Thyroid gland (tissue), 4 donors: ENCODE measurements at regions not wholly inside any gene's neighbourhood (a gene's known extent, or its start where the extent isn't known, plus 50 kb on each side); places are given as distances from the start of the nearest gene placed in this dataset.

Experiments used
- DNase-seq, 2 donors: peaks; one replicate each; pipeline ENCODE4 v3.0.0-alpha.2; 2019
- H3K27ac ChIP-seq, 3 donors: fragments of 200-600 bp; sonication (generic); 1 replicate in 2 of 3; 2 replicates in 1 of 3; pipeline ENCODE4 v1.5.1; 2016 to 2019; ENCODE audit warnings: mild to moderate bottlenecking in 1 of 3, moderate library complexity in 1 of 3
- H3K27me3 ChIP-seq: fragments of 200-600 bp; sonication (generic); one replicate; pipeline ENCODE4 v1.5.1; 2019
- H3K36me3 ChIP-seq, 2 donors: fragments of 200-600 bp; sonication (generic); one replicate each; pipeline ENCODE4 v1.5.1; 2016 to 2019
- H3K4me1 ChIP-seq, 2 donors: fragments of 200-600 bp; sonication (generic); one replicate each; pipeline ENCODE4 v1.5.1; 2017 to 2019
- H3K4me3 ChIP-seq, 3 donors: fragments of 200-600 bp; sonication (generic); replicated peaks in 1 of 3; 1 replicate in 2 of 3; 2 replicates in 1 of 3; pipeline ENCODE4 v1.5.1; 2016; ENCODE audit warnings: mild to moderate bottlenecking in 1 of 3
- H3K9me3 ChIP-seq: fragments of 200-600 bp; sonication (generic); one replicate; pipeline ENCODE4 v1.5.1; 2017
- POLR2A ChIP-seq, 2 donors: fragments of 450-650 bp; IDR thresholded peaks; one replicate each; pipeline ENCODE4 v1.6.1; 2017; ENCODE audit warnings: antibody characterized with exemption in 2 of 2, mild to moderate bottlenecking in 2 of 2, moderate library complexity in 1 of 2
- WGBS, 2 donors: methylation state at CpG; one replicate each; pipeline ENCODE4 v1.1.5; 2017; 5-methylcytosine and 5-hydroxymethylcytosine counted together
- intact Hi-C: fragments of 100-400 bp; cut with DNase I; formaldehyde crosslinking; loops from one replicate; pipeline ENCODE4 v1.15.1; 2023
- TF ChIP-seq, protein P1 (sequence below), 6 experiments: fragments of 200-600 bp in 3 of 6; fragments of 450-650 bp in 3 of 6; sonication (generic) in 3 of 6; IDR thresholded peaks; one replicate each; pipeline ENCODE4 v1.5.1; 2016 to 2019; ENCODE audit warnings: antibody characterized with exemption in 6 of 6, mild to moderate bottlenecking in 2 of 6, inconsistent platforms in 1 of 6, moderate library complexity in 1 of 6

- DNase-seq, result no peak
- Histone ChIP-seq H3K27ac (no peak overlapping the region), H3K36me3 (no peaks in the 10 kb centered on the region), H3K27me3 (no peaks in the 10 kb centered on the region), H3K9me3 (no peaks in the 10 kb centered on the region), H3K4me1 (no peaks in the 10 kb centered on the region), H3K4me3 (no peak overlapping the region)
- intact Hi-C loops, result no loop called here
- WGBS, 2 donors, result 47 to 55% methylated on average over 1 of the region's 1 CpG
- TF ChIP-seq, protein P1, sequence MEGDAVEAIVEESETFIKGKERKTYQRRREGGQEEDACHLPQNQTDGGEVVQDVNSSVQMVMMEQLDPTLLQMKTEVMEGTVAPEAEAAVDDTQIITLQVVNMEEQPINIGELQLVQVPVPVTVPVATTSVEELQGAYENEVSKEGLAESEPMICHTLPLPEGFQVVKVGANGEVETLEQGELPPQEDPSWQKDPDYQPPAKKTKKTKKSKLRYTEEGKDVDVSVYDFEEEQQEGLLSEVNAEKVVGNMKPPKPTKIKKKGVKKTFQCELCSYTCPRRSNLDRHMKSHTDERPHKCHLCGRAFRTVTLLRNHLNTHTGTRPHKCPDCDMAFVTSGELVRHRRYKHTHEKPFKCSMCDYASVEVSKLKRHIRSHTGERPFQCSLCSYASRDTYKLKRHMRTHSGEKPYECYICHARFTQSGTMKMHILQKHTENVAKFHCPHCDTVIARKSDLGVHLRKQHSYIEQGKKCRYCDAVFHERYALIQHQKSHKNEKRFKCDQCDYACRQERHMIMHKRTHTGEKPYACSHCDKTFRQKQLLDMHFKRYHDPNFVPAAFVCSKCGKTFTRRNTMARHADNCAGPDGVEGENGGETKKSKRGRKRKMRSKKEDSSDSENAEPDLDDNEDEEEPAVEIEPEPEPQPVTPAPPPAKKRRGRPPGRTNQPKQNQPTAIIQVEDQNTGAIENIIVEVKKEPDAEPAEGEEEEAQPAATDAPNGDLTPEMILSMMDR (IDR thresholded peaks at IDR 0.05), result no peak
- no peak for TF ChIP-seq POLR2A (IDR thresholded peaks at IDR 0.05)
Measured at GRCh38 chr12:3944620-3945019, 71.4 kb upstream of the PARP11 start.

- Histone ChIP-seq H3K27ac (no peak overlapping the region), H3K4me3 (no peak overlapping the region), H3K27me3 (no peaks in the 10 kb centered on the region), H3K9me3 (no peaks in the 10 kb centered on the region), H3K4me1 (no peaks in the 10 kb centered on the region), H3K36me3 (no peaks in the 10 kb centered on the region)
- DNase-seq, result no peak
- intact Hi-C loops, result no loop called here
- 61 to 81% methylated on average over 3 of the region's 3 CpGs for WGBS, 2 donors
- TF ChIP-seq POLR2A (IDR thresholded peaks at IDR 0.05), result no peak
- TF ChIP-seq, protein P1 (IDR thresholded peaks at IDR 0.05), result no peak
Measured at GRCh38 chr12:3938042-3938544, 64.9 kb upstream of the PARP11 start.

GRCh38 chr12:3935078-3935477 is 61.9 kb upstream of the PARP11 start:
- Histone ChIP-seq H3K27ac (no peak overlapping the region), H3K4me3 (no peak overlapping the region), H3K9me3 (no peaks in the 10 kb centered on the region), H3K27me3 (no peaks in the 10 kb centered on the region), H3K4me1 (peaks cover 5 to 6% of the 10 kb centered on the region in 2 donors), H3K36me3 (no peaks in the 10 kb centered on the region)
- intact Hi-C loops, result no loop called here
- 55 to 69% methylated on average over 5 of the region's 5 CpGs for WGBS, 2 donors
- TF ChIP-seq, protein P1 (IDR thresholded peaks at IDR 0.05), result no peak
- DNase-seq, result no peak

DNA sequence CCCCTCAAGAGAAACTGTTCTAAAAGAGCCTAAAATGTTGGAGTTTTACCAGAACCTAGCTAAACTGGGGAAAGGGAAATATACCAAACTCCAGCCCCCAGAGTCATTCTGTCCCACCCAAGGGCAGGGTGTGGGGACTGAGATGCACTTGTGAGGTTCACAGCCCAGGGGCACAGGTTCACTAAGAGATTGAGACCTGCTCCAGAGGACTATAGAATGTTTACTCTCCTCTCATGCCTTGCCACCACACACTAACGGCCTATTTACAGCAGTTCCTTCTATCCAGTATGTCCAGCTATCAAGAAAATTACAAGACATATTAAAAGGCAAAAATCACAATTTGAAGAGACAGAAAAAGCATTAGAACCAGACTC is 60.6 kb upstream of the PARP11 start:
- no peak for DNase-seq
- no peaks in the 10 kb centered on the region for H3K9me3 ChIP-seq
- TF ChIP-seq, protein P1 (IDR thresholded peaks at IDR 0.05), result no peak
- TF ChIP-seq POLR2A (IDR thresholded peaks at IDR 0.05), result no peak
- WGBS, 2 donors, result 80 to 84% methylated on average over 1 of the region's 1 CpG
- no peak overlapping the region for H3K27ac ChIP-seq
- H3K4me3 ChIP-seq, result no peak overlapping the region
- intact Hi-C loops, result no loop called here
- H3K27me3 ChIP-seq, result no peaks in the 10 kb centered on the region
- no peaks in the 10 kb centered on the region for H3K36me3 ChIP-seq
- peaks cover 5 to 6% of the 10 kb centered on the region in 2 donors for H3K4me1 ChIP-seq

GRCh38 chr12:3933074-3933818 is 60.0 kb upstream of the PARP11 start:
- 79 to 80% methylated on average over 9 of the region's 9 CpGs for WGBS, 2 donors
- intact Hi-C loops, result no loop called here

More at GRCh38 chr12:3933074-3933818, 60.0 kb upstream of the PARP11 start:
- DNase-seq, result no peak
- no peaks in the 10 kb centered on the region for H3K36me3 ChIP-seq
- H3K4me1 ChIP-seq, result peaks cover 5 to 6% of the 10 kb centered on the region in 2 donors
- no peak overlapping the region for H3K27ac ChIP-seq
- no peaks in the 10 kb centered on the region for H3K27me3 ChIP-seq
- H3K4me3 ChIP-seq, result no peak overlapping the region
- H3K9me3 ChIP-seq, result no peaks in the 10 kb centered on the region
- TF ChIP-seq, protein P1 (IDR thresholded peaks at IDR 0.05), result no peak
- no peak for TF ChIP-seq POLR2A (IDR thresholded peaks at IDR 0.05)
